K562 (cell line): ENCODE measurements at regions not wholly inside any gene's neighbourhood (a gene's known extent, or its start where the extent isn't known, plus 50 kb on each side); places are given as distances from the start of the nearest gene placed in this dataset.

Experiments used
- ARID2 ChIP-seq: fragments of 450-650 bp; IDR thresholded peaks from 2 replicates; pipeline ENCODE4 v1.6.1; 2017; ENCODE audit warnings: antibody characterized with exemption, mild to moderate bottlenecking
- CCNT2 ChIP-seq: IDR thresholded peaks from 2 replicates; pipeline ENCODE4 v1.6.1; 2011; ENCODE audit warnings: borderline replicate concordance, low read depth, mild to moderate bottlenecking, moderate library complexity, mixed read lengths, low read length; ENCODE audit not compliant: insufficient read length; ENCODE audit errors: extremely low read depth
- FOXM1 ChIP-seq, 2 experiments: fragments of 450-650 bp in 1 of 2; sonication (generic) in 1 of 2; formaldehyde crosslinking in 1 of 2; IDR thresholded peaks; 2 replicates each; pipeline versions ENCODE4 v1.6.1 to v1.9.0; 2017 to 2022; ENCODE audit warnings: low read depth in 2 of 2, mild to moderate bottlenecking in 2 of 2, missing genetic modification reagents in 1 of 2, moderate library complexity in 1 of 2
- RBM15 ChIP-seq: fragments of 200-400 bp; formaldehyde crosslinking; IDR thresholded peaks from 2 replicates; pipeline ENCODE4 v1.6.1; 2018; ENCODE audit warnings: mild to moderate bottlenecking, low read length, moderate library complexity; ENCODE audit not compliant: insufficient read depth
- RFX5 ChIP-seq: IDR thresholded peaks from 2 replicates; pipeline ENCODE4 v1.6.1; 2011; ENCODE audit warnings: low read depth, mild to moderate bottlenecking, improper control_type of control experiment, low read length
- STAT5A ChIP-seq: IDR thresholded peaks from 2 replicates; pipeline ENCODE4 v1.6.1; 2012; ENCODE audit warnings: low read length, inconsistent platforms, borderline replicate concordance
- ZEB2 ChIP-seq: fragments of 450-650 bp; IDR thresholded peaks from 2 replicates; pipeline ENCODE4 v1.6.1; 2016
- ZNF24 ChIP-seq: fragments of 450-650 bp; IDR thresholded peaks from 2 replicates; pipeline ENCODE4 v1.6.1; 2016
- ZNF347 ChIP-seq: fragments of 450-650 bp; formaldehyde crosslinking; IDR thresholded peaks from 2 replicates; pipeline ENCODE4 v1.4.0; 2020; ENCODE audit warnings: low read depth, mild to moderate bottlenecking, moderate library complexity
- TF ChIP-seq, protein P1 (sequence below): fragments of 450-650 bp; IDR thresholded peaks from 2 replicates; pipeline ENCODE4 v1.6.1; 2016; ENCODE audit warnings: mild to moderate bottlenecking, moderate library complexity
- TF ChIP-seq, protein P2 (sequence below): fragments of 450-650 bp; IDR thresholded peaks from 2 replicates; pipeline ENCODE4 v1.6.1; 2016; ENCODE audit warnings: antibody characterized with exemption
- TF ChIP-seq, protein P3 (sequence below): sonication (generic); formaldehyde crosslinking; IDR thresholded peaks from 2 replicates; pipeline ENCODE4 v1.5.0; 2020; ENCODE audit warnings: missing genetic modification reagents
- TF ChIP-seq, protein P4 (sequence below): fragments of 450-650 bp; IDR thresholded peaks from 2 replicates; pipeline ENCODE4 v1.6.1; 2016; ENCODE audit warnings: missing biosample characterization, missing genetic modification characterization

DNA sequence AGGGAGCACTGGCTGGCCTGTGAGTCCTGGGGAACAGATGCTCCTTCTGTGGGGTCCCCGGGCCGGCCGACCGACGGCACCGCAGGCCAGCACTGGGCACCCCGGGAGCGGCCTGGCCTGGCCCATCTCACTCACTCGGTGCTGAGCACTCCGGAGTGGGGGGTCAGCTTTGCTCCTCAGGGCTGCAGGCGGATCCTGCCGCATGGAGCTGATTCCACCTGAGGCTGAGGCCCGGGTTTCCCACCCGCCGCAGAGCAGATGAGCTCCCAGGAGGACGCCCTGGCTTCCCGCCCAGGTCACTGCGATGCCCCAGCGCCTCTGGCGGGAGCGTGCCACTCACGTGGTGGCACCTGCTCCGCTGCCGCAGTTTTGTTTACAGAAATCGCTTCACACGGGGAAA lies 418.6 kb downstream of the GALR1 start (continued):
- TF ChIP-seq, protein P1, sequence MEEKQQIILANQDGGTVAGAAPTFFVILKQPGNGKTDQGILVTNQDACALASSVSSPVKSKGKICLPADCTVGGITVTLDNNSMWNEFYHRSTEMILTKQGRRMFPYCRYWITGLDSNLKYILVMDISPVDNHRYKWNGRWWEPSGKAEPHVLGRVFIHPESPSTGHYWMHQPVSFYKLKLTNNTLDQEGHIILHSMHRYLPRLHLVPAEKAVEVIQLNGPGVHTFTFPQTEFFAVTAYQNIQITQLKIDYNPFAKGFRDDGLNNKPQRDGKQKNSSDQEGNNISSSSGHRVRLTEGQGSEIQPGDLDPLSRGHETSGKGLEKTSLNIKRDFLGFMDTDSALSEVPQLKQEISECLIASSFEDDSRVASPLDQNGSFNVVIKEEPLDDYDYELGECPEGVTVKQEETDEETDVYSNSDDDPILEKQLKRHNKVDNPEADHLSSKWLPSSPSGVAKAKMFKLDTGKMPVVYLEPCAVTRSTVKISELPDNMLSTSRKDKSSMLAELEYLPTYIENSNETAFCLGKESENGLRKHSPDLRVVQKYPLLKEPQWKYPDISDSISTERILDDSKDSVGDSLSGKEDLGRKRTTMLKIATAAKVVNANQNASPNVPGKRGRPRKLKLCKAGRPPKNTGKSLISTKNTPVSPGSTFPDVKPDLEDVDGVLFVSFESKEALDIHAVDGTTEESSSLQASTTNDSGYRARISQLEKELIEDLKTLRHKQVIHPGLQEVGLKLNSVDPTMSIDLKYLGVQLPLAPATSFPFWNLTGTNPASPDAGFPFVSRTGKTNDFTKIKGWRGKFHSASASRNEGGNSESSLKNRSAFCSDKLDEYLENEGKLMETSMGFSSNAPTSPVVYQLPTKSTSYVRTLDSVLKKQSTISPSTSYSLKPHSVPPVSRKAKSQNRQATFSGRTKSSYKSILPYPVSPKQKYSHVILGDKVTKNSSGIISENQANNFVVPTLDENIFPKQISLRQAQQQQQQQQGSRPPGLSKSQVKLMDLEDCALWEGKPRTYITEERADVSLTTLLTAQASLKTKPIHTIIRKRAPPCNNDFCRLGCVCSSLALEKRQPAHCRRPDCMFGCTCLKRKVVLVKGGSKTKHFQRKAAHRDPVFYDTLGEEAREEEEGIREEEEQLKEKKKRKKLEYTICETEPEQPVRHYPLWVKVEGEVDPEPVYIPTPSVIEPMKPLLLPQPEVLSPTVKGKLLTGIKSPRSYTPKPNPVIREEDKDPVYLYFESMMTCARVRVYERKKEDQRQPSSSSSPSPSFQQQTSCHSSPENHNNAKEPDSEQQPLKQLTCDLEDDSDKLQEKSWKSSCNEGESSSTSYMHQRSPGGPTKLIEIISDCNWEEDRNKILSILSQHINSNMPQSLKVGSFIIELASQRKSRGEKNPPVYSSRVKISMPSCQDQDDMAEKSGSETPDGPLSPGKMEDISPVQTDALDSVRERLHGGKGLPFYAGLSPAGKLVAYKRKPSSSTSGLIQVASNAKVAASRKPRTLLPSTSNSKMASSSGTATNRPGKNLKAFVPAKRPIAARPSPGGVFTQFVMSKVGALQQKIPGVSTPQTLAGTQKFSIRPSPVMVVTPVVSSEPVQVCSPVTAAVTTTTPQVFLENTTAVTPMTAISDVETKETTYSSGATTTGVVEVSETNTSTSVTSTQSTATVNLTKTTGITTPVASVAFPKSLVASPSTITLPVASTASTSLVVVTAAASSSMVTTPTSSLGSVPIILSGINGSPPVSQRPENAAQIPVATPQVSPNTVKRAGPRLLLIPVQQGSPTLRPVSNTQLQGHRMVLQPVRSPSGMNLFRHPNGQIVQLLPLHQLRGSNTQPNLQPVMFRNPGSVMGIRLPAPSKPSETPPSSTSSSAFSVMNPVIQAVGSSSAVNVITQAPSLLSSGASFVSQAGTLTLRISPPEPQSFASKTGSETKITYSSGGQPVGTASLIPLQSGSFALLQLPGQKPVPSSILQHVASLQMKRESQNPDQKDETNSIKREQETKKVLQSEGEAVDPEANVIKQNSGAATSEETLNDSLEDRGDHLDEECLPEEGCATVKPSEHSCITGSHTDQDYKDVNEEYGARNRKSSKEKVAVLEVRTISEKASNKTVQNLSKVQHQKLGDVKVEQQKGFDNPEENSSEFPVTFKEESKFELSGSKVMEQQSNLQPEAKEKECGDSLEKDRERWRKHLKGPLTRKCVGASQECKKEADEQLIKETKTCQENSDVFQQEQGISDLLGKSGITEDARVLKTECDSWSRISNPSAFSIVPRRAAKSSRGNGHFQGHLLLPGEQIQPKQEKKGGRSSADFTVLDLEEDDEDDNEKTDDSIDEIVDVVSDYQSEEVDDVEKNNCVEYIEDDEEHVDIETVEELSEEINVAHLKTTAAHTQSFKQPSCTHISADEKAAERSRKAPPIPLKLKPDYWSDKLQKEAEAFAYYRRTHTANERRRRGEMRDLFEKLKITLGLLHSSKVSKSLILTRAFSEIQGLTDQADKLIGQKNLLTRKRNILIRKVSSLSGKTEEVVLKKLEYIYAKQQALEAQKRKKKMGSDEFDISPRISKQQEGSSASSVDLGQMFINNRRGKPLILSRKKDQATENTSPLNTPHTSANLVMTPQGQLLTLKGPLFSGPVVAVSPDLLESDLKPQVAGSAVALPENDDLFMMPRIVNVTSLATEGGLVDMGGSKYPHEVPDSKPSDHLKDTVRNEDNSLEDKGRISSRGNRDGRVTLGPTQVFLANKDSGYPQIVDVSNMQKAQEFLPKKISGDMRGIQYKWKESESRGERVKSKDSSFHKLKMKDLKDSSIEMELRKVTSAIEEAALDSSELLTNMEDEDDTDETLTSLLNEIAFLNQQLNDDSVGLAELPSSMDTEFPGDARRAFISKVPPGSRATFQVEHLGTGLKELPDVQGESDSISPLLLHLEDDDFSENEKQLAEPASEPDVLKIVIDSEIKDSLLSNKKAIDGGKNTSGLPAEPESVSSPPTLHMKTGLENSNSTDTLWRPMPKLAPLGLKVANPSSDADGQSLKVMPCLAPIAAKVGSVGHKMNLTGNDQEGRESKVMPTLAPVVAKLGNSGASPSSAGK, result no peak
- TF ChIP-seq ARID2, result no peak
- TF ChIP-seq, protein P2, sequence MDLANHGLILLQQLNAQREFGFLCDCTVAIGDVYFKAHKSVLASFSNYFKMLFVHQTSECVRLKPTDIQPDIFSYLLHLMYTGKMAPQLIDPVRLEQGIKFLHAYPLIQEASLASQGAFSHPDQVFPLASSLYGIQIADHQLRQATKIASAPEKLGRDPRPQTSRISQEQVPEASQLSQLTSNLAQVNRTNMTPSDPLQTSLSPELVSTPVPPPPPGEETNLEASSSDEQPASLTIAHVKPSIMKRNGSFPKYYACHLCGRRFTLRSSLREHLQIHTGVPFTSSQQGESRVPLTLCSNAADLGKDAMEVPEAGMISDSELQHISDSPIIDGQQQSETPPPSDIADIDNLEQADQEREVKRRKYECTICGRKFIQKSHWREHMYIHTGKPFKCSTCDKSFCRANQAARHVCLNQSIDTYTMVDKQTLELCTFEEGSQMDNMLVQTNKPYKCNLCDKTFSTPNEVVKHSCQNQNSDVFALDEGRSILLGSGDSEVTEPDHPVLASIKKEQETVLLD, result no peak
- no peak for TF ChIP-seq ZNF24
- no peak for TF ChIP-seq FOXM1 (IDR thresholded peaks at IDR 0.05; ENCODE audit: low read depth)
- no peak for TF ChIP-seq FOXM1 (CRISPR knock-in tag; IDR thresholded peaks at IDR 0.05; ENCODE audit: low read depth)
- TF ChIP-seq, protein P3, sequence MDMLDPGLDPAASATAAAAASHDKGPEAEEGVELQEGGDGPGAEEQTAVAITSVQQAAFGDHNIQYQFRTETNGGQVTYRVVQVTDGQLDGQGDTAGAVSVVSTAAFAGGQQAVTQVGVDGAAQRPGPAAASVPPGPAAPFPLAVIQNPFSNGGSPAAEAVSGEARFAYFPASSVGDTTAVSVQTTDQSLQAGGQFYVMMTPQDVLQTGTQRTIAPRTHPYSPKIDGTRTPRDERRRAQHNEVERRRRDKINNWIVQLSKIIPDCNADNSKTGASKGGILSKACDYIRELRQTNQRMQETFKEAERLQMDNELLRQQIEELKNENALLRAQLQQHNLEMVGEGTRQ (CRISPR knock-in tag), result no peak
- no peak for TF ChIP-seq CCNT2
- TF ChIP-seq, protein P4, sequence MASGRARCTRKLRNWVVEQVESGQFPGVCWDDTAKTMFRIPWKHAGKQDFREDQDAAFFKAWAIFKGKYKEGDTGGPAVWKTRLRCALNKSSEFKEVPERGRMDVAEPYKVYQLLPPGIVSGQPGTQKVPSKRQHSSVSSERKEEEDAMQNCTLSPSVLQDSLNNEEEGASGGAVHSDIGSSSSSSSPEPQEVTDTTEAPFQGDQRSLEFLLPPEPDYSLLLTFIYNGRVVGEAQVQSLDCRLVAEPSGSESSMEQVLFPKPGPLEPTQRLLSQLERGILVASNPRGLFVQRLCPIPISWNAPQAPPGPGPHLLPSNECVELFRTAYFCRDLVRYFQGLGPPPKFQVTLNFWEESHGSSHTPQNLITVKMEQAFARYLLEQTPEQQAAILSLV (tag), result no peak
- TF ChIP-seq ZNF347, result no peak
- TF ChIP-seq STAT5A, result no peak
- TF ChIP-seq ZEB2, result no peak
- TF ChIP-seq RFX5, result no peak
- no peak for TF ChIP-seq RBM15
